ENCODE measurements at regions not wholly inside any gene's neighbourhood (a gene's known extent, or its start where the extent isn't known, plus 50 kb on each side); places are given as distances from the start of the nearest gene placed in this dataset.

DNA sequence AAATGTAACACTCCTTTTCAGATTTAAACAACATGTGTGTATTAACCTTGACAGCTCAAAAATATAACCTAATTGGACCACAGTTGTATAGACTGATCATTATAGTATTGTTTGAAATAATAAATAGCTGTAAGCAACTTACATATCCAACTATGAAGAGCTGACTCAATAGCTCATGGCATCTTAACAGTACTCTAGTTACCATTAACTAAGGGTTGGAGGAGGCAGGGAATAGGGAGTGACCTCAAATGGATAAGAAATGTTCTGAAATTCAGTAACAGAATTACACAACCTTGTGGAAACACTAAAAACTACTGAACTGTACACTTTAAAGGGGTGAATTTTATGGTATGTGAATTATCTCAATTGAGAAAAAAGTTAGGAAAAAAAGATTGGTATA lies 136.5 kb upstream of the CPEB2 start:
- no peak for DNase-seq

DNA sequence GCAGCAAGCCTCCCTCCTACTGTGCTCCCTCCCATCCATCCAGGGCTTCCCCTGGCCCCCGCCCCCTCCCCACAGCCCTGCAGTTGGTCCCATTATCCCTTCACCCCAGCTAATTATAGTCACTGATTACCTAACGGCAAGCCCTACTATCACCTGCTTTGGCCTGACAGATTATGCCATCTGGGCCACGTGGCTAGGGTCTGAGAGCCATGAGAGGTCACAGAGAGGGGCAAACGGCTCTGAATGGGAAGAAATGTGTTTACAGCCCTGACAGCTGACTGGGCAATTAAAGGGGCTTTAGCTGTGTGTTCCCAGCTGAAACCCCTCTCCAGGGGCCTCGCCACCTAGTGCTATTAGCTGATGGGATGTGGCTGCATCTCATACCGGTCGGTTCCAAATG lies 134.4 kb upstream of the CPEB2 start:
- no peak for DNase-seq

DNA sequence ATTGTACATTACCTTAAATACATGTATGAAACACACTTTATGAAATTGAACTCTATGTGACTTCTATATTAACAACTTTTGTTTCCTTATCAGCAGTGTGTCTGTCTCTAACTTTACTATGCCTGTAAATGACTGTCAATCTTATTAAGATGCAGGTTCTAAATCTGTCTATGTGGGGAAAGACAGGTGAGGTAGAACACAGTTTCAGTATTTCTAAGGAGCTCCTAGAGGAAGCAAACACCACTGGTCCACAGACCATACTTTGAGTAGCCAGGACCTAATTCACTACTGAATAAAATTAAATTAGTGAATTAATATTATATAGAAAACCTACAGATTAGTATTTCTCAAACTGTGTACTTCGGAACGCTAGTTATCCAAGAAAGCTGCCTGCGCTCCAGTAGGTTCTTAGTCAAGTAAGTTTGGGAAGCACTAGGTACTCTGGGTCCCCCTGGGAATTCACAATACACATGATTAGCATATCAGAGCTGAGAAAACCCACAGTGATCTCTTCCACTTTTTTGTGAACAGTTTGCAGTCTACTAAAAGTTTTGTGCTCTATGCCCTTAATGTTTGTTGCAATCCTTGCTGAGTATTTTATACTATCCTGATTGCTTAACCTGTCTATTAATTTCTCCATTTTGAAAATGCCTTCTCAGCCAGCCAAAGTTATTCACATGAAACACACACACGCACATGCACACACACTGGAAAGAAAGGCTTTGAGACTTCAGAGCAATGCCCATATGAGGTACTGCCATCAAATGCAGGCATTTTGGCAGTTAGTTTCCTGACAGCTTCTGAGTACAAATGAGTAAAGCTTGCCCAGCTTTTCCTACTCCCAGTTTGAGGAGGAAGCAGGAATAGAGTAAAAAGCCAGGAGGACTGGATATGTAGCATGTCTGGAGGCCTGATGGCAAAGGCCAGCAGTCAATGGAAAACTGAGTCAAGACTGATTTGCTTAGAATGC lies 133.6 kb upstream of the CPEB2 start:
- DNase-seq = no peak

DNA sequence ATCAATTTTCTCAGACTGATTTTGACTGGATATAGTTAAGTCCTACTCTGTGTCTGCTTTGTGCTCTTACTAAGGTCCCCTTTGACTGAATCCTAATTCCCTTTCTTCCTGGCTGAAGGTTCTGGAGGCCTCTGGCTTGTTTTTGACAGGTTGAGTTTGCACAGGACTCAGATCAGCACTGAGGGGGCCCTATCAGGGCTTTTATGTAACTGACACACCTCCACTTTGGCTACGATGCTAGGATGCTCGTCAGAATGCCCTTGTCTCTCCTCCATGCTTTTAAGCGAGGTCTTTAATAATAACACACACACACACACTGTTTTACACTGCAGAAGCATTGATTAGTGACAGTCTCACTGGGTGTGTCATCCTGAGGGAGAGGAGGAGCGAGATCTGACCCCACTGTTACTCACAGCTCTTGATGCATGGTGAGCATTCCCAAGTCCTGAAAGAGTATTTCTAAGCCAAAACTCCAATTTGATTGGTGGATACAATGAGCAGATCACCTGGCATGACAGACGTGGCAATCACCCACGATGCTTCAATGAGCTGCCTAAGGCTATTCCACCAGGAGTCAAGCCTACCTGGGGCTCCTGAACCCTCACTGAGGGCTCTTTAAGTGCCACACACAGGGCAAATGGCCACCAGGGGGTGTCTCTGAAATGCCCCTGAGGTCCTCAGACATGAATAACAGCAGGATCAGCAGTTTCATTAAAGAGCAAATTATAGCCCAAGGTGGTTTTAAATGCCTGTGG lies 130.4 kb upstream of the CPEB2 start:
- DNase-seq = no peak

DNA sequence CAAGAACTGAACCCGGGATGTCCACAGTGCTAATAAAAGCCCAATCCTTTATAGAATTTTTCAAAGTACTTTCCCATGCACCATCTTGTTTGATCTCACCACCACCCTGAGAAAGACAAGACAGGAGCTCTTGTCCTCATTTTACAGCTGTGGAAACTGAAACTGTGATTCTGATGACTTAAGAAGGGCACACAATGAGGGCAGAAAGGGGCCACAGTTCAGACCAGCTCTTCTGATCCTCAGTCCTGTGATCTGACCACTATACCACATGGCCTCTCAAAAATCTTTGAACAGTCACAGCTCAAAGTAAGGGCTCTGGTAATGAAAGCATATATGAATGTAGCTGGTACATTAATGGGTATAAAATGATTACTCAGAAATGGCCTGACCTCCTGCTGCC lies 127.3 kb upstream of the CPEB2 start:
- no peak for DNase-seq

DNA sequence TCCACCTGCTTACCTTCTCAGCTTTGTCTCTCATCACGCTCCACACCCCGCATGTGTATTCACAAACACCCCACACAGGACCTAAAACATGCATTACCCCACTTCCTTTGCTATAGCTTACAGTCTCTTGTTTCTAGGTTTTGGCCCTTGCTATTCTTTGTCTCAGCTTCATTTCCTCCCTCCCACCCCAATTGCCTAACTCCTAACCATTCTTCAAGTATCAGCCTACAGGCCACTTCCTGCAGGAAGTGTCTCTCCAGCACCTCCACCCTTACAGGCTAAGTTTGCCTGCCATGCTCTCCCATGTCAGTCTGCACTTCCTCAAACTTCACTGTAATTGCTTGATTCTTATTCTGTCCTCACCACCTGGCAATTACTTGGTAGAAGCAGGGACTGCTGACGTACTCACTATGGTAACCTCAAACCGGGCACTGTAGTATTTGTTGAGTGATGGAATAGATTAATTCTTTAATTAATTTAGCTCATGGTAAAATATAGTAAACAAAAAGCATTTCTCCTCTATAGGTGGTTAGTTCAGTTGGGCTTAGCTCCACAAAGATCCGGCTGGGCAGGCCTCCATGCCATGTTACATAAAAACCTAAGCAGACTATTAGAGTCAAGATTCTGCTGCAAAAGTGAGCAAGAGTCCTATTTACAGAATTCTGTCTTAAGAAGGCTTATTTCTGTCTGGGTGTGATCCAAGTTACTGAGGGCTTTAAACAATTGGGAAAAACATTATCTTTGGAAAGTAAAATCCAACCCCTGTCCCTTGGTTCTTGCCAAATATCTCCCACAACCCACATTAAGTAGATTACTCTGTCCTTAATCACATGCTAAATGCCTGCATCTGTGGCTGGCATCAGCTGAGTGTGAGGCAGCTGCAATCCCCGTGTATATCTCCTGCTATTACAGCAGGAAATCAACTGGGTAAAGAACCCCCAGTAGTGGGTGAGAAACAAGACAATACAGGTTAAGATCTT lies 124.7 kb upstream of the CPEB2 start:
- DNase-seq = peak in 5 of 51 donors; percentile 3 to 44 (median 8)

DNA sequence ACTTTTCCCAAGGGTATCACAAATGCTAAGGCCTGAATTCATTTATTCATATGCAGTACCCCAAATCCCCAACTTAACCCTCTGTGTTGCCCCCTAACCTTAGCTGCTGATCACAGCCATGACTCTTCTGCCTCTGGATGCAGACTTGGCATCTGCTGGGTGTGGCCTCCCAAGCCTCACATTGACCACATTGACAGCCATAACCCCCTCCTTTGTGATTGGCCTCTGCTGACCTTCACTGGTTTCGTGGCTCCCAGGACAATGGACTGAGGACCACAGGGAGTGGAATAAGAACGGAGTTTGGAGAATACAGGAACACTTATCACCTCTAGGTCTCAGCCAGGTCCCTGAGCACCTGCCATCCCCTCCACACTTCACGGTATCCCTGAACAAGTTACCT lies 123.6 kb upstream of the CPEB2 start:
- no peak for DNase-seq

DNA sequence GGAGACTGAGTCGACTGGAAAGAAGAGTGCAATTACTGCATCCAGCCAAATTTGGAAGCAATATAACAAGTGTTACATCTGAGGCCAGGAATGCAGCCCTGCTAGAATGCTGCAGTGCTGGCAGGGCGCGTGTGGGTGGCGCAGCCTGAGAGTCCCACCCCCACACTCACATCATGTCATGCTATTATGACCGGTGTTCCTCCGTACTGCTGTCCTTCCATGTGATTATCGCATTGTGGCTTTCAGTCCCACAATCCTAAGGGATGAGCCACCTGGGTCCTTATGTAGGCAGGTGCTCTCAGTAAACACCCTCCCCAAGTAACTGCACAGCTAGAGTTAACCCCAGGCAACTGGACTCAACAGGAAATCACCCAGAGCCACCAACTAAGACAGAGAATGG lies 122.6 kb upstream of the CPEB2 start:
- no peak for DNase-seq

DNA sequence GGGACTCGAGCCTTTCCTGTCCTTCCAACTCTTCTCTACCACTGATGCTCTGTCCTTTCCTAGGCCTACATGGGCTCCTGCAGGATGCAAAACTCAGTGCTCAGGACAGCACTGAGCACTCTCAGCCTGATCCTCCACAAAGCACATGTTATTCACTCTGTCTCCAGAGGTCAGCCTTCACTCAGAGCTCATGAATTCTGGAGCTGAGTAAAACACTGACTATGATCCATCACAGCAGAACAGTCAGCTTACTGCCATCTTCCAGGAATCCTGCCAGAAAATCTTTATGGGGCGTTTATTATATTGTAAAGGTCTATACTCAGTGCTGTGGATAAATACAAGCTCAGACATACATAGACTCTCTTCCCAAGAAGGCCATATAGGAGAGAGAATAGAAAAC lies 121.5 kb upstream of the CPEB2 start:
- DNase-seq = no peak

DNA sequence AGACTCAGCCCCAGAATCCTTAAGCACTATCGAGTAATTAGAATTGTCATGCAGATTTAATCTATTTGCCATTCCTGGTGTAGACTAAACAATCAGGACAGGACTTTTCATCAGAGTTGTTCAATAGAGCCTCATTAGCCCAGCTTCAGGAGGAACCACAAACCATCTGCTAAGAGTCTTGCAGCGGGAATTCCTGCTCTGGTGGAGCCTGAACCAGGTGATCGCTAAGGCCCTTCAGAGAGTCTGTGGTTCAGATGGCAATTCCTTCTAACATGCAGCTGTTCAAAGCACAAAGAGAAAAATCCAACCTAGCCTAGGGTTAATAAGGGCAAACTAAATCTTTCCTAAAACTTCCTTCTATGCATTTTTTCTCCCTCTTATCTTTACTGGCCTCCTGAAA lies 119.1 kb upstream of the CPEB2 start:
- no peak for DNase-seq

DNA sequence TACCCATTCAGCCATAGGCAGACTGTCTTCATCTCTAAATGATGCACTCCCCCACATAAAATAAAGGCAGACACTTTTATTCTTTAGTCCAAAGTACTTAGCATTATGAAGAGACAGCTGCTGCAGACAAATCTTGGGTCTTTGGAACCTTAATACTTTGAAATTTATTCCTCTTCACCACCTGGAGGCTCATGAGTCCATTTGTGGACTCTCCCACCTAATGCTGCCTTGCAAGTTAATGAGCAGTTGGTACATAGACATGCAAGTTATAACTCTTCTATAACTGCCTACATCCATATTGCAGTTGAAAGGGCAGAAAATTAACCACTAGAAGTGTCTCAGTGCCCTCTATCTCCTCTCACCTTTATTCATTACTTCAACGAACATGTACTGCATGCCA lies 118.6 kb upstream of the CPEB2 start:
- no peak for DNase-seq

DNA sequence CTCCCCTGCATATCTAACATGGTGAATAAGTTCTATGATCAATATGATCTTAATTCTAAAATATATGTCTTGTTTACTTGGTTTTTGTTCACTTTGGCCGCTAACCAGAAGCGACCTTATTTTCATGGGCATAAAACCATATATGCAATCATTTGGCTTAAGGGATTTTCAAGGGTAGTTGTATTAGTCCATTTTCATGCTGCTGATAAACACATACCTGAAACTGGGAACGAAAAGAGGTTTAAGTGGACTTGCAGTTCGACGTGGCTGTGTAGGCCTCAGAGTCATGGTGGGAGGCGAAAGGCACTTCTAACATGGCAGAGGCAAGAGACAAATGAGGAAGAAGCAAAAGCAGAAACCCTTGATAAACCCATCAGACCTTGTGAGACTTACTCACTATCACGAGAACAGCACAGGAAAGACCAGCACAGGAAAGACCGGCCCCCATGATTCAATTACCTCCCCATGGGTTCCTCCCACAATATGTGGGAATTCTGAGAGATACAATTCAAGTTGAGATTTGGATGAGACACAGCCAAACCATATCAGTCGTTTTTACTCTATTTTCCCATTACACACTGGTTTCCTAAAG lies 114.3 kb upstream of the CPEB2 start:
- DNase-seq = no peak

DNA sequence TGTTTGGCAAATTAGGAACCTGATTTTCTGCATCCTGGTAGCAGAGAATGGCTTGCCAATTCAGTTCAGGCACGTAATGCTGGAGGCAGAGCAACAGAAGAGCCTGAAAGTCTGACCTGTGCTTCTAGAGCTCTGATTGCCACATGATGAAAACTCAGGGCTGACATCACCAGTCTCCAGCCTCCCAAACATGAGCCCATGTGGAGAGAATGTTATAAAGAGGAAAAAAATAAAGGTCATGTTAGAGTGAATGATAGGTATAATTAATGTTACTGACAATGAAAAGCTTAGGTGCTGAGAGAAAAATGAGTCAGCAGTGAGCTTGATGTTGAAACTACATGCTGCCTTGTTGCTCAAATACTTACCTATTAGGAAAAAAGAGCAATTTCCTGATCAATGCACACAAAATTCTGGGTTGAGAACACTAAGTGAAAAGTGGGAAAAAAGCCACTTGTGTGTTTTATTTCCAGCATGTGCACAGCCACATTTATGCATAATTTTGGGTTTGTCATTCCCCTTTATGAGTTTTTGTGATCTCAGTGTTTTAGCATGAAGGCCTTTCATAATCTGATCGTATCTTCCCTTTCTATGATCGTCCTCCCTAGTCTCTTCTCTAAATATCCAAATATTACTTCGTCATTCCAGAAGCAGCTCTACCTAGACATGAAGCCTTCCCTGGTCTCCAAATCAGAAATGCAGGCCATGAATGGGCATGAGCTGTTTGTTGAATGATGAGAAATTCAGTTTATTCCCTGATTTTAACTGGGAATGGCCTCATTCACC lies 113.3 kb upstream of the CPEB2 start:
- peak in 1 of 51 donors; percentile 2 for DNase-seq

DNA sequence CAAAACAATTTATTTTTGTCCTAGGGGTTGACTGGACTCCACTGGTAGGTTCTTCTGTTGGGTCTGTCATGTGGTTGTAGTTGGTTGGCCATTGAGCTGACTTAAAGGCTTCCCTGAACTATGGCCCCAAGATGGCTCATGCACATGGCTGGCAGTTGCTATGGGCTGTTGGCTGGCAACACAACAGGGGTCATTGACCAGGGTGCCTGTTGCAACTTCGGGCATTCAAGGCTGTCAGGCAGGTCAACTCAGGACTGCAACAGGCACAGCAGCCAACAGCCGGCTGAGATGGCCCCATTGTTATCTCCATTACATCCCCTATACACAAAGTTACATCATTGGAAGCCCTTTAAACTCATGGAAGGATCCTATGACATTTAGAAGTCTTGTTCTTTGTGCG lies 109.7 kb upstream of the CPEB2 start:
- DNase-seq = no peak

DNA sequence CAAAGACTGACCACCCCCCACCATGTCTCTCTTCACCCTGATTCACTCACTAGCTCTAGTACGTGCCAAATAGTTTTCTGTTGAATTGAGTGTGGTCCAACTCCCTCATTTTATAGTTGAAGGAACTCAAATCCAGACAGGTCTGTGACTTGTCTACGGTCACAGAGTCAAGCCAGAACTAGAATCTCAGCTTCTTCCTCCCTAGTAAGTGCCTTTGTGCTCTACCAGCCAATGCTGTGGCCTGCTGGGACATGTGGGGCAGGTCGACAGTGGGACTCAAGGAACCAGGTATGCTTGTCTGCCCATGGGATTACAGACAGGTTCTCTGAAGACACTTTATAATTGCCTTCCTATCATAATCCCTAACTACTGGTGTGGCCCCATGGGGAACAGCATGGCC lies 108.6 kb upstream of the CPEB2 start:
- DNase-seq = no peak

DNA sequence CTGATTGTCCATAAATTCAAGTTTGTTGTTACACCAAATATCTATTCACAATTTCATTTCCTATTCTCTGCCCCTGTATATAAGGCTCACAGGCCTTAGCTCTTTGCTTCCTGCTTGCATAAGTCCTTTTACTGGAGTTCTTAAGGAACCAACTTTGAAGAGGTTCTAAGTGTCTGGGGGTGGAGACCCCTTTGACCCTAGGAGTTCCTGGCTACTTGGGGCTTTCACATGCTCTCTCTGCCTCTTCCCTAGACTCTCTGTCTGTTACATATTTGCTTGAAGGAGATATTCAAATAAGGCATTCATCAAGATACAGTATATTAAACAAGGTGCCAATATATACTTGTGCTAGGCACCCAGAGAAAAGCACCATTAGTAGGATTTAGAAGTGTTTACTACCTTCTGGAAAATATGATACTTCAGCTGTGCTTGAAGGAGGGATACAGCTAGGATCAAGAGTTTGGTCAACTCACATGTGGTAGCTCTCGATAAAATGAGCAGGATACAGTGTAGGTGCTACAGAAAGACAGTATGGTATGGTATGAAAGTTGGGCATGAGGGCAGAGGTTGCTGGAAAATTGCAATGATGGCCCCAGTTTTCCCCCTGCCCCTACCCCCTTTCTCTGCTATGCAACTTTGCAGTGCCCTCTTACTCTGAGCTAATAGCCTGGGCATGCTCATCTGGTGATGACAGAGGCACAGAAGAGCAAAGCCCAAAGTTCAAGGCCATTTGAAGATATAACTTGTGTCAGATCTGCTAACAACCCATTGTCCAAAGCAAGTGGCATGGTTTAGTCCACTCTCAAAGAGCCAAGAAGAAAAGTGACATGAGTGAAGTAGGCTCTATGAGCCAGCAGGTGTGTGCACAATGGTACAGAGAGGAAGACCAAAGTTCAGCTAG lies 107.6 kb upstream of the CPEB2 start:
- DNase-seq = no peak

DNA sequence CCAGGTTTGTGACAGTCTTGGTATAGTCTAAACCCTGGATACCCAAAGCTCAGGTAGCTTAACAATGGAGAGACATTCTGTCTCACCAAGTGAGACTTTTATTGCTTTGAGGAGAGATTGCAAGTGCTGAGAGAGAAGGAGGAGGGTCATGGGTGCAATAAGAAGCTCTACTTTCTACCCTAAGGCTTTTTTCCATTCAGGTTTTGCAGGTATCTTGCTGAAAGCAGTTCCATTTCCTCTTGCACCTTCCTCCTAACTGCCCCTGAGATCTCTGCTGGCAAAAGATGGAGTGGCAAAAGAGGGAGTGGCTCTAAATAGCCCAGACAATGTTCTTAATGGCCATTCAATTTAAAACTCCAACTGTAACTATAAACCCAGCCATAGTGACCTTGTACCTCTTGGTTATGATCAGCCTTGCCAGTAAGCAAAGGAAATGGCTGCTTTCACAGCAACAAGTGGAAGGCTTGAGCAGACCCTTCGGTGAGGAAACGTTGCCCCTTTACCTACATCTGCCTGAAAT lies 105.6 kb upstream of the CPEB2 start:
- no peak for DNase-seq

DNA sequence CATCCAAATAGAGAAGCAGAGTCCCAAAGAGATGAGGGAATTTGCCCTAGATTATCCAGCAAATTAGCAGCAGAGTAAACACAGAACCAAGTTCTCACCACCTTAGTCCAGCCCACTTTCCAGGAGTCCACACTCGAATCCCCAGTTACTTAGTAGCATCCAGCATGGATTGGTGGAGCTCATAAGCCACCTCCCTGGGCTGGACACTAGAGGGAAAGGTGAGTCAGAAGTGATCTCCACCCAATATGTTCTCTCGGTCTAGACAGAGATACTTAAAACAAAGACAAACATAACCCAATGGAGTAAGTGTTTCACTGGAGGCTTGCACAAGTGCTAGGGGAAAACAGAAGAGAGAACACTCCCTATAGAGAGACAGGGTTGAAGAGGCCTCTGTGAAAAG lies 105.1 kb upstream of the CPEB2 start:
- DNase-seq = no peak

DNA sequence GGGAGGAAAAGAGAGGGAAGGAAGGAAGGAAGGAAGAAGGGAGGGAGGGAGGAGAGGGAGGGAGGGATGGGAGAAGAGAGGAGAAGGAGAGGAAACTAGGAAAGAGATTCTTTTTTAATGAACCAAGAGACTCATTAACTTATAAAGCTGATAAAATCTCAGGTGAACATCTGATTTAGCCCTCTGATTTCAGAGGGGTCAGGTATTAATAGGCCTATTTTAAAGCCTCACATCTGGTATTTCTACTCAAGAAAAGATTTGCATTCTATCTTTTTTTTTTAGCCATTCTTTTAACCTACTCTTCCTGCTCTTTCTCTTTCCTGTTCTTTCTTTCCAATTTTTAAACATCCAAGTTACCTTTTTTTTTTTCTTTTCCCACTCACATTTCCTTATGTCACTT lies 103.3 kb upstream of the CPEB2 start:
- no peak for DNase-seq

Data from hypothalamus (tissue), 51 donors.